Mammary epithelial cell (primary cell): ENCODE measurements at regions not wholly inside any gene's neighbourhood (a gene's known extent, or its start where the extent isn't known, plus 50 kb on each side); places are given as distances from the start of the nearest gene placed in this dataset.

Experiments
- EZH2 ChIP-seq: IDR thresholded peaks from 2 replicates; pipeline ENCODE4 v1.6.1; 2012; ENCODE audit warnings: low read length, inconsistent platforms, borderline replicate concordance
- TF ChIP-seq, protein P1 (sequence below), 2 donors: IDR thresholded peaks in 1 of 2; conservative IDR thresholded peaks in 1 of 2; 2 replicates each; pipeline ENCODE4 v1.5.1; 2011 to 2012; ENCODE audit warnings: inconsistent platforms in 2 of 2, low read length in 2 of 2, mild to moderate bottlenecking in 2 of 2, control low read depth in 1 of 2, low read depth in 1 of 2; ENCODE audit not compliant: insufficient read depth in 1 of 2; ENCODE audit errors: extremely low read depth in 1 of 2

DNA sequence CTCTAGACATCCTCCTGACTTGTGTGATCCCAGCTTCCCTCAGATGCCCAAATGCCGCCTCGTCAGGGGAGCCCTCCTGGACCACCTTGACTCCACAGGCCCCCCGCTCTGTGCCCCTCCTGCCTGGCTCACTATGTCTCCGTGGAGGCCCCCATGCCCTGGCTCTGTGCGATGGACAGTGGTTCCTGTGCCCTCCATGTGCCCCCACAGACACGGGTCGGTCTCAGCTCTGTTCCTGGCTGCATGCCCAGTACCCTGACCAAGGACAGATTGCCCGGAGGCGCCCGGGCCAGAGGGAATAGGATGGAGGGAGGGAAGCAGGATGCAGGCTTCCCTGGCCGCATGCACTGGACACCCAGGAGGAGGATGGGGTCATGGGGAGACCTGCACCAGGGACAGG is 1274.6 kb downstream of the BRD1 start:
- TF ChIP-seq, protein P1, sequence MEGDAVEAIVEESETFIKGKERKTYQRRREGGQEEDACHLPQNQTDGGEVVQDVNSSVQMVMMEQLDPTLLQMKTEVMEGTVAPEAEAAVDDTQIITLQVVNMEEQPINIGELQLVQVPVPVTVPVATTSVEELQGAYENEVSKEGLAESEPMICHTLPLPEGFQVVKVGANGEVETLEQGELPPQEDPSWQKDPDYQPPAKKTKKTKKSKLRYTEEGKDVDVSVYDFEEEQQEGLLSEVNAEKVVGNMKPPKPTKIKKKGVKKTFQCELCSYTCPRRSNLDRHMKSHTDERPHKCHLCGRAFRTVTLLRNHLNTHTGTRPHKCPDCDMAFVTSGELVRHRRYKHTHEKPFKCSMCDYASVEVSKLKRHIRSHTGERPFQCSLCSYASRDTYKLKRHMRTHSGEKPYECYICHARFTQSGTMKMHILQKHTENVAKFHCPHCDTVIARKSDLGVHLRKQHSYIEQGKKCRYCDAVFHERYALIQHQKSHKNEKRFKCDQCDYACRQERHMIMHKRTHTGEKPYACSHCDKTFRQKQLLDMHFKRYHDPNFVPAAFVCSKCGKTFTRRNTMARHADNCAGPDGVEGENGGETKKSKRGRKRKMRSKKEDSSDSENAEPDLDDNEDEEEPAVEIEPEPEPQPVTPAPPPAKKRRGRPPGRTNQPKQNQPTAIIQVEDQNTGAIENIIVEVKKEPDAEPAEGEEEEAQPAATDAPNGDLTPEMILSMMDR (conservative IDR thresholded peaks at IDR 0.05 in 1 of 2, IDR thresholded peaks at IDR 0.05 in 1 of 2; ENCODE audit: extremely low read depth in 1 of 2, insufficient read depth in 1 of 2, low read depth in 1 of 2, low read length in 2 of 2): no peak
- TF ChIP-seq EZH2: no peak
